ENCODE measurements at regions not wholly inside any gene's neighbourhood (a gene's known extent, or its start where the extent isn't known, plus 50 kb on each side); places are given as distances from the start of the nearest gene placed in this dataset.
A peak's percentile ranks its signal among the peaks of the same experiment; 100 is the strongest.

DNA sequence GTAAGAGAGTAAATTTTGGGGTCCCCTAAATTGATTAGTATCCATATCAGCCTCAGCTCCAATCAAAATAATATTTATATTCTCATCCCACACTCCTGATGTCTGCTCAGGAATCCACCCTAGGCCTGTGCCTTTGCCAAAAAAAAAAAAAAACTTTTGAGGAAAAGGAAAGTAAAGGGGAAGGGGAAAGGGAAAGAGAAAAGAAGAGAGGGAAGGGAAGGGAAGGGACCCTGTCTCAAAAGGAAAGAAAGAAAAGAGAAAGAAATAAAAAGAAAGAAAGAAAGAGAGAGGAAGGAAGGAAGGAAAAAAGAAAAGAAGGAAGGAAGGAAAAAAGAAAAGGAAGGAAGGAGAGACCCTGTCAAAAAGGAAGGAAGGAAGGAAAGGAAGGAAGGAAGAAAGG lies 91.8 kb upstream of the CACNA1A start:
- TF ChIP-seq POLR2A (IDR thresholded peaks at IDR 0.05): no peak
- no peak for TF ChIP-seq CTCF (IDR thresholded peaks at IDR 0.05)
- TF ChIP-seq POLR2AphosphoS5 (IDR thresholded peaks at IDR 0.05): no peak
- no peak for TF ChIP-seq EP300 (IDR thresholded peaks at IDR 0.05)
- Histone ChIP-seq H3K4me3 (no peak overlapping the region), H3K27me3 (peaks cover 0 to 48% (median 0%) of the 10 kb centered on the region in 3 donors), H3K27ac (no peak overlapping the region), H3K9me3 (no peaks in the 10 kb centered on the region), H3K36me3 (no peaks in the 10 kb centered on the region), H3K4me1 (peaks cover 0 to 4% (median 0%) of the 10 kb centered on the region in 4 donors)
- intact Hi-C loops (cut with DNase I; ENCODE audit: low total_unique reads): loop anchor here (10.0 kb wide), 1 partner anchor 267 kb away; no protein-coding TSS in a partner anchor
- DNase-seq: no peak

GRCh38 chr19:13597640-13598039 lies 91.4 kb upstream of the CACNA1A start:
- Histone ChIP-seq H3K4me1 (peaks cover 0 to 4% (median 0%) of the 10 kb centered on the region in 4 donors), H3K27me3 (peaks cover 0 to 51% (median 0%) of the 10 kb centered on the region in 3 donors), H3K36me3 (no peaks in the 10 kb centered on the region), H3K27ac (no peak overlapping the region), H3K9me3 (no peaks in the 10 kb centered on the region), H3K4me3 (no peak overlapping the region)
- TF ChIP-seq POLR2AphosphoS5 (IDR thresholded peaks at IDR 0.05): no peak
- peak in 5 of 7 experiments; percentile 39 to 59 (median 54) for TF ChIP-seq CTCF (IDR thresholded peaks at IDR 0.05)
- no peak for TF ChIP-seq EP300 (IDR thresholded peaks at IDR 0.05)
- TF ChIP-seq POLR2A (IDR thresholded peaks at IDR 0.05): no peak
- intact Hi-C loops (cut with DNase I; ENCODE audit: low total_unique reads): loop anchor here (10.0 kb wide), 1 partner anchor 267 kb away; no protein-coding TSS in a partner anchor
- WGBS, 5 donors: 0 to 1% (median 0%) methylated on average over 3 of the region's 3 CpGs
- DNase-seq: peak; percentile 39 to 86

GRCh38 chr19:13588957-13589833 lies 82.9 kb upstream of the CACNA1A start:
- Histone ChIP-seq H3K4me3 (no peak overlapping the region), H3K9me3 (no peaks in the 10 kb centered on the region), H3K4me1 (peaks cover 0 to 6% (median 2%) of the 10 kb centered on the region in 4 donors), H3K27me3 (peaks cover 3 to 58% (median 11%) of the 10 kb centered on the region in 3 donors), H3K27ac (no peak overlapping the region), H3K36me3 (no peaks in the 10 kb centered on the region)
- TF ChIP-seq EP300 (IDR thresholded peaks at IDR 0.05) (no peak), CTCF (IDR thresholded peaks at IDR 0.05) (peak in 5 of 7 experiments; percentile 70 to 94 (median 91))
- intact Hi-C loops (cut with DNase I; ENCODE audit: low total_unique reads): loop anchor here (5.0 kb wide), 1 partner anchor 312 kb away; no protein-coding TSS in a partner anchor
- 21 to 29% (median 24%) methylated on average over 27 to 29 of the region's 29 CpGs for WGBS, 5 donors
- DNase-seq: peak; percentile 77 to 87

DNA sequence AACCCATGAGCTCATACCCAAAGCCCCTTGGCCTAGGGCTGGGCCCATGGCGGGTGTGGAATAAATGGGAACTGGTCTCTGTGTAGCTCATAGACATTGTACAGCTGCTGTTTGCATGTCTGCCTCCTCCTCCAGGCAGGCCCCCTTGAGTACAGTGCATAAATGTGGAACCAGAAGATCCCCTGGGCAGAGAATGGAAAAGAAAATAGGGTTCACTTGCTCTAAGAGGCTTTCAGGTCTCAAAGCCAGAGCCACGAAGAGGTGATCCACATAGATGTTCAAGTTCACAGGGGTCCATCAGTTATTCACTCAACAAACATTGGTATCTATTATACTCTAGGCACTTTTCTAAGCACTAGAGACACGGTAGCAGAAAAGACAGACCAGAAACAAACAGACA lies 79.2 kb upstream of the CACNA1A start:
- H3K4me3 ChIP-seq: no peak overlapping the region
- no peaks in the 10 kb centered on the region for H3K9me3 ChIP-seq
- peaks cover 3 to 33% (median 11%) of the 10 kb centered on the region in 3 donors for H3K27me3 ChIP-seq
- intact Hi-C loops (cut with DNase I; ENCODE audit: low total_unique reads): loop anchor here (5.0 kb wide), 1 partner anchor 308 kb away; no protein-coding TSS in a partner anchor
- no peak for DNase-seq
- H3K36me3 ChIP-seq: no peaks in the 10 kb centered on the region
- WGBS, 5 donors: 60 to 73% (median 68%) methylated on average over 3 of the region's 3 CpGs
- no peak overlapping the region for H3K27ac ChIP-seq
- H3K4me1 ChIP-seq: peaks cover 0 to 6% (median 2%) of the 10 kb centered on the region in 4 donors
- TF ChIP-seq CTCF (IDR thresholded peaks at IDR 0.05): no peak
- TF ChIP-seq POLR2A (IDR thresholded peaks at IDR 0.05): no peak
- no peak for TF ChIP-seq POLR2AphosphoS5 (IDR thresholded peaks at IDR 0.05)
- TF ChIP-seq EP300 (IDR thresholded peaks at IDR 0.05): no peak
